CD4-positive, alpha-beta T cell (primary cell): ENCODE measurements at regions not wholly inside any gene's neighbourhood (a gene's known extent, or its start where the extent isn't known, plus 50 kb on each side); places are given as distances from the start of the nearest gene placed in this dataset.

Experiments used
- ATAC-seq: fragments of 200-7000 bp; cut with Tn5 transposase; one replicate; pipeline ENCODE4 v1.10.0; 2022; ENCODE audit warnings: mild to moderate bottlenecking; ENCODE audit not compliant: poor library complexity
- CTCF ChIA-PET: fragments of 350-600 bp; sonication (Branson Sonifier 250); formaldehyde crosslinking; loops from one replicate; lab custom pipeline; 2021; ENCODE audit warnings: antibody characterized with exemption, inconsistent platforms; lab: Charles Lee
- POLR2A ChIA-PET: fragments of 350-600 bp; sonication (Branson Sonifier 250); formaldehyde crosslinking; loops from one replicate; lab custom pipeline; 2021; ENCODE audit warnings: antibody characterized with exemption, inconsistent platforms; lab: Charles Lee
- DNase-seq, 14 experiments: peaks; one replicate each; pipeline ENCODE4 v3.0.0-alpha.2; 2013 to 2020; ENCODE audit warnings: mixed read lengths in 2 of 14
- H3K27ac ChIP-seq, 2 donors: one replicate each; pipeline versions ENCODE4 v1.5.1 to v1.7.0; 2013; ENCODE audit warnings: low read length in 2 of 2, low read depth in 1 of 2, mild to moderate bottlenecking in 1 of 2
- H3K27me3 ChIP-seq, 2 experiments: 1 replicate in 1 of 2; 2 replicates in 1 of 2; pipeline versions ENCODE4 v1.6.1 to v1.7.0; 2013; ENCODE audit warnings: low read length in 2 of 2, control low read depth in 1 of 2, mild to moderate bottlenecking in 1 of 2, moderate library complexity in 1 of 2; ENCODE audit not compliant: insufficient read depth in 2 of 2, control insufficient read depth in 1 of 2
- H3K36me3 ChIP-seq: one replicate; pipeline ENCODE4 v1.6.1; 2013; ENCODE audit warnings: low read length, control low read depth; ENCODE audit not compliant: insufficient read depth
- H3K4me1 ChIP-seq: one replicate; pipeline ENCODE4 v1.6.1; 2013; ENCODE audit warnings: low read length, control low read depth; ENCODE audit not compliant: insufficient read depth
- H3K4me3 ChIP-seq: one replicate; pipeline ENCODE4 v1.5.1; 2013; ENCODE audit warnings: mild to moderate bottlenecking, low read length, moderate library complexity
- H3K9me3 ChIP-seq, 2 experiments: 1 replicate in 1 of 2; 2 replicates in 1 of 2; pipeline versions ENCODE4 v1.6.1 to v1.7.0; 2013; ENCODE audit warnings: low read length in 2 of 2, mild to moderate bottlenecking in 2 of 2, control low read depth in 1 of 2, moderate library complexity in 1 of 2; ENCODE audit not compliant: control insufficient read depth in 1 of 2, insufficient read depth in 1 of 2
- H3K27ac Mint-ChIP-seq: one replicate; pipeline ENCODE4 v1.8.0; 2020; ENCODE audit warnings: mixed read lengths
- H3K27me3 Mint-ChIP-seq: one replicate; pipeline ENCODE4 v1.8.0; 2021; ENCODE audit warnings: mixed read lengths
- H3K36me3 Mint-ChIP-seq: one replicate; pipeline ENCODE4 v1.8.0; 2021; ENCODE audit warnings: low read depth, mixed read lengths
- H3K4me1 Mint-ChIP-seq: one replicate; pipeline ENCODE4 v1.8.0; 2021; ENCODE audit warnings: low read depth, mixed read lengths
- H3K4me3 Mint-ChIP-seq: one replicate; pipeline ENCODE4 v1.8.0; 2020; ENCODE audit warnings: mild to moderate bottlenecking, mixed read lengths
- H3K9me3 Mint-ChIP-seq: one replicate; pipeline ENCODE4 v1.8.0; 2020; ENCODE audit warnings: mixed read lengths
- CTCF ChIP-seq: fragments of 200-600 bp; IDR thresholded peaks from one replicate; pipeline ENCODE4 v1.8.0; 2022; ENCODE audit warnings: antibody characterized with exemption, mild to moderate bottlenecking
- intact Hi-C, 2 experiments: fragments of 100-400 bp; cut with DNase I in 1 of 2; cut with micrococcal nuclease in 1 of 2; formaldehyde crosslinking; loops; one replicate each; pipeline versions ENCODE4 v1.15.1 to v1.9.0; 2023 to 2025; cut with DNase I, micrococcal nuclease

GRCh38 chr6:48567016-48567415 is 456.0 kb upstream of the PTCHD4 start:
- no peak for ATAC-seq
- Mint-ChIP-seq H3K4me3 (no peak overlapping the region), H3K4me1 (no peaks in the 10 kb centered on the region), H3K36me3 (no peaks in the 10 kb centered on the region), H3K27me3 (no peaks in the 10 kb centered on the region), H3K9me3 (peaks cover 4% of the 10 kb centered on the region), H3K27ac (no peak overlapping the region)
- intact Hi-C loops: no loop called here
- H3K36me3 ChIP-seq: no peaks in the 10 kb centered on the region
- POLR2A ChIA-PET: no interaction called here
- TF ChIP-seq CTCF: no peak
- DNase-seq: no peak
- no peaks in the 10 kb centered on the region for H3K9me3 ChIP-seq
- no peak overlapping the region for H3K27ac ChIP-seq
- no peaks in the 10 kb centered on the region for H3K27me3 ChIP-seq
- no peaks in the 10 kb centered on the region for H3K4me1 ChIP-seq
- no peak overlapping the region for H3K4me3 ChIP-seq
- CTCF ChIA-PET: no interaction called here

- DNase-seq: no peak
- Histone ChIP-seq H3K27ac (no peak overlapping the region), H3K36me3 (no peaks in the 10 kb centered on the region), H3K9me3 (peaks cover 0 to 3% of the 10 kb centered on the region in 2 experiments), H3K4me3 (no peak overlapping the region), H3K27me3 (no peaks in the 10 kb centered on the region), H3K4me1 (no peaks in the 10 kb centered on the region)
- intact Hi-C loops: no loop called here
- no peak for TF ChIP-seq CTCF
- Mint-ChIP-seq H3K36me3 (no peaks in the 10 kb centered on the region), H3K4me1 (no peaks in the 10 kb centered on the region), H3K27me3 (no peaks in the 10 kb centered on the region), H3K27ac (no peak overlapping the region), H3K4me3 (no peak overlapping the region), H3K9me3 (peaks cover 4% of the 10 kb centered on the region)
- POLR2A ChIA-PET: no interaction called here
- ATAC-seq: no peak
- CTCF ChIA-PET: no interaction called here
These were observed 453.2 kb upstream of the PTCHD4 start for GRCh38 chr6:48564036-48564820.

- TF ChIP-seq CTCF: no peak
- Histone ChIP-seq H3K27ac (no peak overlapping the region), H3K36me3 (no peaks in the 10 kb centered on the region), H3K4me1 (no peaks in the 10 kb centered on the region), H3K4me3 (no peak overlapping the region), H3K27me3 (no peaks in the 10 kb centered on the region), H3K9me3 (peaks cover 0 to 3% of the 10 kb centered on the region in 2 experiments)
- Mint-ChIP-seq H3K4me3 (no peak overlapping the region), H3K9me3 (peaks cover 4% of the 10 kb centered on the region), H3K27ac (no peak overlapping the region), H3K27me3 (no peaks in the 10 kb centered on the region), H3K4me1 (no peaks in the 10 kb centered on the region), H3K36me3 (no peaks in the 10 kb centered on the region)
- ChIA-PET CTCF (no interaction called here), POLR2A (no interaction called here)
- ATAC-seq (no peak), DNase-seq (no peak)
- intact Hi-C loops: no loop called here
These were observed 452.4 kb upstream of the PTCHD4 start for GRCh38 chr6:48563433-48563832.
